ENCODE measurements at regions not wholly inside any gene's neighbourhood (a gene's known extent, or its start where the extent isn't known, plus 50 kb on each side); places are given as distances from the start of the nearest gene placed in this dataset.

- H3K4me3 ChIP-seq (ENCODE audit: low read depth, poor library complexity, severe bottlenecking), result no peak overlapping the region
- intact Hi-C loops (cut with DNase I; ENCODE audit: low total_unique reads), result no loop called here
- WGBS, 2 donors, result 91 to 100% methylated on average over 1 of the region's 1 CpG
- DNase-seq (ENCODE audit: low spot score in 2 of 2), result no peak
- TF ChIP-seq CTCF (IDR thresholded peaks at IDR 0.05) (no peak), POLR2A (IDR thresholded peaks at IDR 0.05) (no peak)
These were observed 555.2 kb downstream of the STK39 start for GRCh38 chr2:167692191-167692590.

GRCh38 chr2:167689444-167689843 lies 558.0 kb downstream of the STK39 start:
- no peak for DNase-seq (ENCODE audit: low spot score in 2 of 2)
- TF ChIP-seq POLR2A (IDR thresholded peaks at IDR 0.05) (no peak), CTCF (IDR thresholded peaks at IDR 0.05) (no peak)
- H3K4me3 ChIP-seq (ENCODE audit: low read depth, poor library complexity, severe bottlenecking), result no peak overlapping the region
- WGBS, 2 donors, result 89 to 90% methylated on average over 2 of the region's 2 CpGs
- intact Hi-C loops (cut with DNase I; ENCODE audit: low total_unique reads), result no loop called here

- TF ChIP-seq POLR2A (IDR thresholded peaks at IDR 0.05) (no peak), CTCF (IDR thresholded peaks at IDR 0.05) (no peak)
- WGBS, 2 donors, result 80% methylated on average over 7 of the region's 7 CpGs
- intact Hi-C loops (cut with DNase I; ENCODE audit: low total_unique reads), result no loop called here
- no peak for DNase-seq (ENCODE audit: low spot score in 2 of 2)
- no peak overlapping the region for H3K4me3 ChIP-seq (ENCODE audit: low read depth, poor library complexity, severe bottlenecking)
These were observed 560.7 kb downstream of the STK39 start for GRCh38 chr2:167686691-167687090.

- no peak for TF ChIP-seq CTCF (IDR thresholded peaks at IDR 0.05)
- TF ChIP-seq POLR2A (IDR thresholded peaks at IDR 0.05), result no peak
- WGBS, 2 donors, result 54 to 56% methylated on average over 6 of the region's 6 CpGs
- no peak overlapping the region for H3K4me3 ChIP-seq (ENCODE audit: low read depth, poor library complexity, severe bottlenecking)
- DNase-seq (ENCODE audit: low spot score in 2 of 2), result no peak
- intact Hi-C loops (cut with DNase I; ENCODE audit: low total_unique reads), result no loop called here
These were observed 566.0 kb downstream of the STK39 start for GRCh38 chr2:167681234-167682015.

- DNase-seq (ENCODE audit: low spot score in 2 of 2), result no peak
- no peak for TF ChIP-seq CTCF (IDR thresholded peaks at IDR 0.05)
- TF ChIP-seq POLR2A (IDR thresholded peaks at IDR 0.05), result no peak
- WGBS, 2 donors, result 93 to 98% methylated on average over 3 of the region's 3 CpGs
- H3K4me3 ChIP-seq (ENCODE audit: low read depth, poor library complexity, severe bottlenecking), result no peak overlapping the region
- intact Hi-C loops (cut with DNase I; ENCODE audit: low total_unique reads), result no loop called here
These were observed 569.2 kb downstream of the STK39 start for GRCh38 chr2:167678158-167678557.

- no peak for DNase-seq (ENCODE audit: low spot score in 2 of 2)
- H3K4me3 ChIP-seq (ENCODE audit: low read depth, poor library complexity, severe bottlenecking), result no peak overlapping the region
- intact Hi-C loops (cut with DNase I; ENCODE audit: low total_unique reads), result no loop called here
- 58 to 61% methylated on average over 6 of the region's 6 CpGs for WGBS, 2 donors
- TF ChIP-seq POLR2A (IDR thresholded peaks at IDR 0.05), result no peak
These were observed 571.5 kb downstream of the STK39 start for GRCh38 chr2:167675906-167676305.

All from lower leg skin (tissue), 4 donors.